Endothelial cell of umbilical vein (primary cell): ENCODE measurements at regions not wholly inside any gene's neighbourhood (a gene's known extent, or its start where the extent isn't known, plus 50 kb on each side); places are given as distances from the start of the nearest gene placed in this dataset.

Experiments
- BruUV-seq: library from RNA; stranded (reverse); fragments of 400-500 nt; replicated peaks from 2 replicates; lab custom pipeline; 2021; lab: Mats Ljungman, UMichigan
- CTCF ChIA-PET: fragments of 300-600, 350-600 bp; sonication (Branson Sonifier 250); formaldehyde crosslinking; loops from one replicate; lab custom pipeline; 2021; ENCODE audit warnings: antibody characterized with exemption, inconsistent platforms; lab: Charles Lee
- POLR2A ChIA-PET: fragments of 300-600, 350-600 bp; sonication (Branson Sonifier 250); formaldehyde crosslinking; loops from one replicate; lab custom pipeline; 2021; ENCODE audit warnings: antibody characterized with exemption, inconsistent platforms; lab: Charles Lee
- DNase-seq: peaks from one replicate; pipeline ENCODE4 v3.0.0-alpha.2; 2011; ENCODE audit warnings: low read depth, low spot score
- FAIRE-seq: peaks from 2 replicates; lab custom pipeline; 2011; peaks lifted over from hg19 to GRCh38; lab: Jason Lieb, UNC
- H2AFZ ChIP-seq: 2 replicates; pipeline ENCODE4 v1.6.0; 2012; ENCODE audit warnings: low read depth, low read length, control low read depth, inconsistent platforms
- H3K27ac ChIP-seq: 2 replicates; pipeline ENCODE4 v1.5.1; 2011; ENCODE audit warnings: low read depth, mild to moderate bottlenecking, control low read depth, low read length, moderate library complexity; ENCODE audit not compliant: insufficient read depth
- H3K27me3 ChIP-seq, 2 experiments: 2 replicates each; pipeline versions ENCODE4 v1.6.0 to v1.6.1; 2011; ENCODE audit warnings: low read length in 2 of 2, mixed read lengths in 1 of 2; ENCODE audit not compliant: control insufficient read depth in 2 of 2, insufficient read depth in 2 of 2
- H3K36me3 ChIP-seq, 2 experiments: 2 replicates in 1 of 2; 3 replicates in 1 of 2; pipeline ENCODE4 v1.5.1; 2011; ENCODE audit warnings: low read length in 2 of 2, mild to moderate bottlenecking in 1 of 2, moderate library complexity in 1 of 2; ENCODE audit not compliant: control insufficient read depth in 2 of 2, insufficient read depth in 2 of 2; ENCODE audit errors: extremely low read depth in 1 of 2
- H3K4me1 ChIP-seq: 3 replicates; pipeline ENCODE4 v1.5.1; 2011; ENCODE audit warnings: mild to moderate bottlenecking, low read length; ENCODE audit not compliant: control insufficient read depth, insufficient read depth; ENCODE audit errors: extremely low read depth
- H3K4me2 ChIP-seq: 2 replicates; pipeline ENCODE4 v1.6.1; 2011; ENCODE audit warnings: low read length, control low read depth, mixed read lengths; ENCODE audit not compliant: insufficient read depth
- H3K4me3 ChIP-seq, 3 experiments: fragments of 200-600 bp in 1 of 3; sonication (generic), shearing (Covaris generic) in 1 of 3; replicated peaks in 1 of 3; 2 replicates each; pipeline ENCODE4 v1.5.1; 2011 to 2016; ENCODE audit warnings: control low read depth in 3 of 3, low read length in 3 of 3, mild to moderate bottlenecking in 2 of 3, inconsistent platforms in 1 of 3, low read depth in 1 of 3, moderate library complexity in 1 of 3; ENCODE audit not compliant: insufficient read depth in 1 of 3
- H3K79me2 ChIP-seq: 2 replicates; pipeline ENCODE4 v1.6.0; 2012; ENCODE audit warnings: low read length, inconsistent platforms; ENCODE audit not compliant: control insufficient read depth, insufficient read depth
- H3K9ac ChIP-seq: replicated peaks from 2 replicates; pipeline ENCODE3; 2011; ENCODE audit warnings: low read length, control low read depth; ENCODE audit not compliant: insufficient read depth; ENCODE audit errors: extremely low read depth
- H3K9me1 ChIP-seq: replicated peaks from 3 replicates; pipeline ENCODE4 v1.6.0; 2011; ENCODE audit warnings: mild to moderate bottlenecking, low read length; ENCODE audit not compliant: control insufficient read depth, insufficient read depth; ENCODE audit errors: extremely low read depth
- H3K9me3 ChIP-seq: replicated peaks from 2 replicates; pipeline ENCODE4 v1.5.1; 2012; ENCODE audit warnings: low read length, inconsistent platforms; ENCODE audit not compliant: control insufficient read depth, insufficient read depth
- H4K20me1 ChIP-seq: replicated peaks from 2 replicates; pipeline ENCODE3; 2011; ENCODE audit warnings: mild to moderate bottlenecking, low read length; ENCODE audit not compliant: control insufficient read depth, insufficient read depth; ENCODE audit errors: extremely low read depth
- EZH2 ChIP-seq: IDR thresholded peaks from 2 replicates; pipeline ENCODE4 v1.6.1; 2012; ENCODE audit warnings: borderline replicate concordance, low read depth, mild to moderate bottlenecking, moderate library complexity, low read length, inconsistent platforms; ENCODE audit not compliant: severe bottlenecking
- FOS ChIP-seq: IDR thresholded peaks from 2 replicates; pipeline ENCODE4 v1.6.1; 2011; ENCODE audit warnings: mild to moderate bottlenecking, low read length, moderate library complexity, borderline replicate concordance; ENCODE audit not compliant: insufficient read depth
- GATA2 ChIP-seq: IDR thresholded peaks from 2 replicates; pipeline ENCODE4 v1.7.0; 2011; ENCODE audit warnings: low read depth, mild to moderate bottlenecking, moderate library complexity, mixed read lengths, low read length; ENCODE audit not compliant: insufficient read length, insufficient read depth
- JUN ChIP-seq: IDR thresholded peaks from 2 replicates; pipeline ENCODE4 v1.6.1; 2011; ENCODE audit warnings: borderline replicate concordance, low read depth; ENCODE audit not compliant: insufficient read length, insufficient read depth
- MYC ChIP-seq: IDR thresholded peaks from one replicate; pipeline ENCODE4 v1.6.1; 2011; ENCODE audit warnings: mild to moderate bottlenecking, low read depth, low read length
- POLR2A ChIP-seq: IDR thresholded peaks from 2 replicates; pipeline ENCODE4 v1.6.1; 2012; ENCODE audit warnings: low read depth, mild to moderate bottlenecking, control low read depth, low read length
- POLR2AphosphoS5 ChIP-seq: IDR thresholded peaks from 2 replicates; pipeline ENCODE4 v1.6.1; 2012; ENCODE audit warnings: low read depth, mild to moderate bottlenecking, control low read depth, low read length, moderate library complexity; ENCODE audit not compliant: insufficient read depth
- dilution Hi-C: fragments of 300-500 bp; cut with MboI; formaldehyde crosslinking; loops from one replicate; pipeline ENCODE4 v1.15.0; 2019; ENCODE audit warnings: low sequenced_read_pairs; ENCODE audit not compliant: extremely low pct_ligation_motif_present
- intact Hi-C: fragments of 100-400 bp; cut with micrococcal nuclease; formaldehyde crosslinking; loops from one replicate; pipeline ENCODE4 v1.10.0; 2022
- TF ChIP-seq, protein P1 (sequence below), 2 donors: IDR thresholded peaks; 1 replicate in 1 of 2; 2 replicates in 1 of 2; pipeline ENCODE4 v1.5.1; 2011; ENCODE audit warnings: low read length in 2 of 2, mild to moderate bottlenecking in 2 of 2, moderate library complexity in 2 of 2, control low read depth in 1 of 2, inconsistent platforms in 1 of 2, low read depth in 1 of 2; ENCODE audit not compliant: insufficient read depth in 1 of 2; ENCODE audit errors: extremely low read depth in 1 of 2
- TF ChIP-seq, protein P2 (sequence below): IDR thresholded peaks from 2 replicates; pipeline ENCODE4 v1.6.1; 2011; ENCODE audit not compliant: insufficient read depth, insufficient read length

DNA sequence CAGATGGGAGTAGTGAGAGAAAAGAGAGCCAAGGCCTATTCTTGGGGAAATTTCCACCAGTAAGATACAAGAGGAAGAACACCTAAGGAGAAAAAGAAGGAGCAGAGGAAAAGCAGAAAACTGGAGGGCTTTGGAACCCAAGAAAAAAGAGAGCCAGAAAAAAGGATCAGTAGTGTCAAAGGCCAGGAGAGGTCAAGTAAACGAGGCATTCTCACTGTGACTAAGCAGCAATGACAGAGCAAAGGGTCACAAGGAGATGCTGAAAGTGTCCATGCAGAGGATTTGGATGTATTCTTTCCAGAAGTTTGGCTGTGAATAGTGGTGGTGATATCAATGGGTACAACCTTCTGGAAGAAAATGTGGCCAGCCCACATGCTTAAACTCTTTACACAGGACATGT, 109.5 kb downstream of the DYNAP start:
- no peaks in the 10 kb centered on the region for H3K4me1 ChIP-seq
- no peak for DNase-seq
- no peaks in the 10 kb centered on the region for H3K36me3 ChIP-seq
- no peaks in the 10 kb centered on the region for H3K9me3 ChIP-seq
- H3K9me1 ChIP-seq: no peaks in the 10 kb centered on the region
- no peaks in the 10 kb centered on the region for H4K20me1 ChIP-seq
- no peak overlapping the region for H3K9ac ChIP-seq
- H2AFZ ChIP-seq: no peak overlapping the region
- H3K27me3 ChIP-seq: no peaks in the 10 kb centered on the region
- no peak for FAIRE-seq
- POLR2A ChIA-PET: no interaction called here
- no peak for TF ChIP-seq POLR2AphosphoS5
- no peak for TF ChIP-seq GATA2
- no peak for TF ChIP-seq POLR2A
- no peak for TF ChIP-seq JUN
- no peak for TF ChIP-seq EZH2
- TF ChIP-seq, protein P1, sequence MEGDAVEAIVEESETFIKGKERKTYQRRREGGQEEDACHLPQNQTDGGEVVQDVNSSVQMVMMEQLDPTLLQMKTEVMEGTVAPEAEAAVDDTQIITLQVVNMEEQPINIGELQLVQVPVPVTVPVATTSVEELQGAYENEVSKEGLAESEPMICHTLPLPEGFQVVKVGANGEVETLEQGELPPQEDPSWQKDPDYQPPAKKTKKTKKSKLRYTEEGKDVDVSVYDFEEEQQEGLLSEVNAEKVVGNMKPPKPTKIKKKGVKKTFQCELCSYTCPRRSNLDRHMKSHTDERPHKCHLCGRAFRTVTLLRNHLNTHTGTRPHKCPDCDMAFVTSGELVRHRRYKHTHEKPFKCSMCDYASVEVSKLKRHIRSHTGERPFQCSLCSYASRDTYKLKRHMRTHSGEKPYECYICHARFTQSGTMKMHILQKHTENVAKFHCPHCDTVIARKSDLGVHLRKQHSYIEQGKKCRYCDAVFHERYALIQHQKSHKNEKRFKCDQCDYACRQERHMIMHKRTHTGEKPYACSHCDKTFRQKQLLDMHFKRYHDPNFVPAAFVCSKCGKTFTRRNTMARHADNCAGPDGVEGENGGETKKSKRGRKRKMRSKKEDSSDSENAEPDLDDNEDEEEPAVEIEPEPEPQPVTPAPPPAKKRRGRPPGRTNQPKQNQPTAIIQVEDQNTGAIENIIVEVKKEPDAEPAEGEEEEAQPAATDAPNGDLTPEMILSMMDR (IDR thresholded peaks at IDR 0.05; ENCODE audit: extremely low read depth in 1 of 2, insufficient read depth in 1 of 2, low read depth in 1 of 2, low read length in 2 of 2): no peak
- TF ChIP-seq MYC: no peak
- TF ChIP-seq, protein P2, sequence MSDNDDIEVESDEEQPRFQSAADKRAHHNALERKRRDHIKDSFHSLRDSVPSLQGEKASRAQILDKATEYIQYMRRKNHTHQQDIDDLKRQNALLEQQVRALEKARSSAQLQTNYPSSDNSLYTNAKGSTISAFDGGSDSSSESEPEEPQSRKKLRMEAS: no peak
- TF ChIP-seq FOS: no peak
- no peaks in the 10 kb centered on the region for H3K79me2 ChIP-seq
- no peak overlapping the region for H3K4me3 ChIP-seq
- intact Hi-C loops (no loop called here), dilution Hi-C loops (no loop called here)
- H3K4me2 ChIP-seq: no peak overlapping the region
- BruUV-seq: no TSS peak
- H3K27ac ChIP-seq: no peak overlapping the region
- CTCF ChIA-PET: no interaction called here
